NCI-H2081 treated with DMSO at 0.1 percent for 48 hours (cell line): ENCODE measurements at regions not wholly inside any gene's neighbourhood (a gene's known extent, or its start where the extent isn't known, plus 50 kb on each side); places are given as distances from the start of the nearest gene placed in this dataset.
"Not testable (repeated sequence)": the region's sequence is repeated elsewhere in the genome, so short reads cannot be mapped to it uniquely, and the experiment has no call there.

Experiments
- DNase-seq: peaks from one replicate; lab custom pipeline; 2025; lab: John Stamatoyannopoulos, UW

GRCh38 chr10:27344568-27345454 is 104.2 kb upstream of the ACBD5 start:
- DNase-seq = no peak

- no peak for DNase-seq
Observed at GRCh38 chr10:27341001-27341400, 100.4 kb upstream of the ACBD5 start.

- not testable (repeated sequence) for DNase-seq
Observed at GRCh38 chr10:27335246-27335645, 94.6 kb upstream of the ACBD5 start.

- DNase-seq = no peak
Observed at GRCh38 chr10:27330074-27330473, 89.5 kb upstream of the ACBD5 start.

- no peak for DNase-seq
Observed at GRCh38 chr10:27328946-27329345, 88.3 kb upstream of the ACBD5 start.

GRCh38 chr10:27326748-27327147 is 86.2 kb upstream of the ACBD5 start:
- DNase-seq = not testable (repeated sequence)

- no peak for DNase-seq
Observed at GRCh38 chr10:27319752-27320431, 79.3 kb upstream of the ACBD5 start.

GRCh38 chr10:27319139-27319538 is 78.5 kb upstream of the ACBD5 start:
- DNase-seq = not testable (repeated sequence)

GRCh38 chr10:27315082-27315481 is 74.5 kb upstream of the ACBD5 start:
- not testable (repeated sequence) for DNase-seq

- DNase-seq = not testable (repeated sequence)
Observed at GRCh38 chr10:27313586-27313985, 73.0 kb upstream of the ACBD5 start.

GRCh38 chr10:27312854-27313253 is 72.3 kb upstream of the ACBD5 start:
- DNase-seq = no peak

- not testable (repeated sequence) for DNase-seq
Observed at GRCh38 chr10:27311809-27312208, 71.2 kb upstream of the ACBD5 start.

GRCh38 chr10:27298522-27298850 is 57.9 kb upstream of the ACBD5 start:
- DNase-seq = not testable (repeated sequence)

GRCh38 chr10:27297844-27298521 is 57.4 kb upstream of the ACBD5 start:
- no peak for DNase-seq

- not testable (repeated sequence) for DNase-seq
Observed at GRCh38 chr10:27296285-27296684, 55.7 kb upstream of the ACBD5 start.

GRCh38 chr10:27291253-27291895 is 50.8 kb upstream of the ACBD5 start:
- DNase-seq = not testable (repeated sequence)
